Stimulated activated naive CD4-positive, alpha-beta T cell treated with Interleukin-2 at 50 U/mL for 16 hours (primary cell): ENCODE measurements at regions not wholly inside any gene's neighbourhood (a gene's known extent, or its start where the extent isn't known, plus 50 kb on each side); places are given as distances from the start of the nearest gene placed in this dataset.

Experiments used
- DNase-seq: peaks from one replicate; lab custom pipeline; 2025; lab: John Stamatoyannopoulos, UW

DNA sequence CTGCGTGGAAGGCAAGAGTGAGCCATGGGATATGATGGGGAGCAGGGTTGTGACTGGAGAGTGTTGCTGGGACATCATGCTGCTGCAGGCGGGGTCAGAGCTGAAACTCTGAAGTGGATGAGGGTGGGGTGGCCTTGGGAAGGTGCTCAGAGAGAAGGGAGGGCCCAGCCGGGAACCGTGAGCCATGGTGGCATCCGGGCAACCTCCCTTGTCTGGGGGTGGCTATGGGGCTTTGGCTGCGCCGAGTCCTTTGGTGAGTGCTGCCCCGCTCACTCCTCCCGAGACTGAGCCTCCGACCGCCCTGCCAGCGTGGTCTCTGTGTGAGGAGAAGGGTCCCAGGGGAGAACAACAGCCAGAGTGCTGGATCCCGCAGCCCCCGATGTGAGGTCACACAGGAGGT, 632.0 kb downstream of the BRD1 start:
- no peak for DNase-seq

DNA sequence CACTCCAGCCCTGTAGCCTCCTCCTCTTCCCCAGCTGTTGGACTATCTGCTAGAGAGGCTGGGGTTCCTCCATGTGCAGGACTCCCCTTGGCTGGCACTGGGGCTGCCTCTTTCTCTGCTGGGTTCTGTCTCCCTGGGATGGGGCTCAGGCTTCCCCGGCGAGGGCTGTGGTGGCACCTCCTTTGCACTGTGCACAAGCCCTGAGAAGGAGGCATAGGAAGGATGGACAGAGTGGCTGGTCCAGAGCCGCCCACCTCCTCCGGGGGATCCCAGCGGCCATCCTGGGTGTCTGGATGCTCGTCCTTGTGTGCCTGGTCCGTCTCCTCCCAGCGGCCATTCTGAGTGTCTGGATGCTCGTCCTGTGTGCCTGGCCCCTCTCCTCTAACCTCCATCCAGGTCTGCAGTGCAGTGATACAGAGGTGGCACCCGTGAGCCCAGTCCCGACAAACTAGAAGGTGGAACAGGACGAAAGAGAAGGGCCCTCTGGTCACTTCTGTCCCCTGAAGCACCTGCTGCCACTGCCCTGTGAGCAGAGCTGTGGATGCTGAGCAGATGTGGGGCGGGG, 633.7 kb downstream of the BRD1 start:
- DNase-seq: no peak

DNA sequence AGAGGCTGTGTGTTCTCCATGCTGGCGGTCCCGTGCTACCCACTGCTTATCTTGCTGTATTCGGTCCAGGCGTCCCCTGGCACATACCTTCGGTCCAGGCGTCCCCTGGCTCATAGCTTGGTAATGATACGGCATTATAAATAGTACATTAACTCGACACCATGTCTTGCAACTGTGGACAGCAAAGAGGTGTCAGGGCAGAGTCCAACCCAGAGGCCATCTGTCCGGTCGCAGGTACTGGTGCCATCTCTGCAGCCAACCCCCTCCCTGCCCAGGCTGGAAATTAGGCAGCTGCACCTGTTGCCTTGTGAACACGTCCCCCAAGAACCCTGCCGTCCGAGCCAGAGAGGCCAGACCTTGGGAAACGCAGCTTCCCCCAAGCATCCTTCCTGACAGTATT, 634.3 kb downstream of the BRD1 start:
- no peak for DNase-seq

DNA sequence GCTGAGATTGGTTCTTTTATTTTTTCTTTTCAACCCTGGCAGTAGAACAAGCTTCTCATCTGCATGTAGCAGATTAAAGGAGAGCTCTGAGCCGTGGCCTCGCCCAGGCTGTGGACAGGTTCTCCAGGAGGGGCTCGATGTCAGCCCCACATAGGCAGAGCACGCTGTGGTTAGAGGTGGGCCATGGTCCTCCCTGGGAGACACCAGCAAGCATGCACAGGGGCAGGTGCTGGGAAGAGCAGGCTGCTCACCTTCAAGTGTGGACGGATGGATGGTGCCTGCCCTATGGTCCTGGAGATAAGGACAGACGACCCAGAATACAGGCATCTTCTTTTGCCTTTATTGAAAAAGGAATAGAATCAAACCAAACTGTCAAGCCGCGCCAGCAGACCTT, 634.8 kb downstream of the BRD1 start:
- DNase-seq: no peak

DNA sequence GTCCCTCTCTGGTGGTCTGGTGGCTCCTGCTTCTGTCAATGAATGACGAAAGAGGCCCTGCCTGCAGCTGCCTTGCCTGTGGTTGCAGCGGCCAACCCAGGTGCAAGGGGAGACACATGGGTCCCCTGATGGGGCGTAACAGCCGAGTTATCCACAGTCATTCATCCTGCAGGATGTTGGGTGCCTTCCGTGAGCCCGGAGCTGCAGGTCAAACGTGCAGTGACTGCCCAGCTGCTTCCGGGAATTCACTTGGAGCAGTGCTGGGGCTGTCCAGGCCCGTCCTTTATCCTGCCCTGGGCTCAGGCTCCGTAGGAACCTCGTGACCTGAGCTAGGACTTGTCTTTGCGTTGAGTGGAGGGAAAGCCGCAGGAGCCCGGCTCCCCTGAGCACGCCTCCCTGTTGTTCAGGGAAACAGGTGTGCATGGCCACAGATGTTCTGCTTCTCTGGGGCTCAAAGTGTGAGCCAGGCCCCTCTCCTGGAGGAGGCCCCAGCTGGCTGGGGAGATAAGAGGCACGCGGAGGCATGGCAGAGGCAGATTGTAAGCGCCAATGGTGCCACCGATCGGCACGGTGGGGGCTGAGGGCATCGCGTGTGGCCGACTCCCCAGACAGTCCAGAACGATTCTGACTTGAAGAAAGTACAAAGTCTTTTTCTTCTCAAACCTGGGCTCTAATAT, 635.4 kb downstream of the BRD1 start:
- no peak for DNase-seq

DNA sequence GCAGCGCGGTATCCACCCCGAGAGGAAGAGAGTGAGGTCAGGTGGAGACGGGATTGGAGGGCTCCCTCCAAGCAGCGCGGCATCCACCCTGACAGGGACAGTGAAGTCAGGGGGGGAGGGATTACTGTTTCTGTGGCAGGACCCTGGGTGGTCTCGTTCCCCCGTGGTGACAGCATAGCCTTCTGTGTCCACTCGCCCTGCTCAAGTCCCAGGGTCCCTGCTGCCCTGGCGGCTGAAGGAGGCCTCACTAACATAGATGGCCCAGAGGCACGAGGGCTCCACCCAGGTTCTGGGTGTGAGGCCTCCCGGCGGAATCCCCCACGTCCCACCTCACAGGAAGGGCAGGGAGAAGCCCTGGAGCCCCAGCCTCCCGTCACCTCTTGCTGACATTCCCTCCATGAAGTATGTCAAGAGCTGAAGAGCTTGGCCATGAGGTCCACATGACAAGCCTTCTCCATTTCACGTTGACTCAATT, 636.1 kb downstream of the BRD1 start:
- DNase-seq: no peak

DNA sequence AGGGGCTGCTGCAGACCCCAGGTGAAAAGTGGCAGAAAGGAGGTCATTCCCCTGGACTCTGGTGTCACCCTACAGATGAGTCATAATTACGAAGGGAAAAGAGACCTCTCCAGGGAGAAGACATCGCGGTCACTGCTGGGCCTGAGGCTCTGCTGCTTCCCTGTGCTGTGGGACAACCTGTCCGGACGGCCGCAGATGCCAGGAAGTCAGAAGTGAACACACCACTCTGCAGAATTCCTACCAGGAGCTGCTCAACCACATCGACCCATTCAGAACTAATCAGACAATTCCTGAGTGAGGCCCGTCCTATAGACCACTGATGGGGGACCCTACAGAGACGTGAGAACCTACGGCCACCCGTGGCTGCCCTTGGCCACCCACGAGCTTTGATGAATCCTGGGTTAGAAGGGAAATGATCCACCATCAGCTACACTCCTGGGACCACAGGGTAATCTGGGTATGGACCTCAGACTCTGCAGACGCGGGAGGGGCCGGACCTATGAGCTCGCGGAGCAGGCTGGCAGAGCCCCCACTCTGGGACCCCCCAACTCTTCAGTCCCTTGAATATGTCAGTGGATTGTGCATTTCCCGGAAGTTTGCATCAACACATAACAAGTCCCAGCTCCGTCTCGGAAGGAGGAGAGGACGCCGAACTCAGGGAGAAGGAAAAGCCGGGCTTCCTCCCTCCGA, 636.7 kb downstream of the BRD1 start:
- DNase-seq: no peak

DNA sequence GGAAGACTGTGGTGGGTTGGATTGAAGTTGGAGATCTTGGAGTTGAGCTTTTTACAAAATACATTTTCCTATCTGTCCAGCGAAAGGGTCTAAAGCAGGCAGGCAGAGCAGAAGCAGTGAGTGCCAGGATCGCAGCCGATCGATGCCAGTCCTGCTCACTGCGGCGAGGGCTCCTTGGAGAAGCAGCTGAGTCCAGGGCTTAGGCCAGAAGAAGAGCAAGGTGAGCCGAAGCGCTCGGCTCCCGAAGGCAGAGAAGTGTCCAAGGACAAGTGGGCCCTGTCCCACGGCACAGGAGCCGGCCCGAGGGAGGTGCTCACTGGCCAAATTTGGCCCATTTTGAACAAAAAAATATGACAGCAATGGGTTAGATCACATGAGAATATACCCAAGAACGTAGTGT, 637.8 kb downstream of the BRD1 start:
- DNase-seq: no peak

DNA sequence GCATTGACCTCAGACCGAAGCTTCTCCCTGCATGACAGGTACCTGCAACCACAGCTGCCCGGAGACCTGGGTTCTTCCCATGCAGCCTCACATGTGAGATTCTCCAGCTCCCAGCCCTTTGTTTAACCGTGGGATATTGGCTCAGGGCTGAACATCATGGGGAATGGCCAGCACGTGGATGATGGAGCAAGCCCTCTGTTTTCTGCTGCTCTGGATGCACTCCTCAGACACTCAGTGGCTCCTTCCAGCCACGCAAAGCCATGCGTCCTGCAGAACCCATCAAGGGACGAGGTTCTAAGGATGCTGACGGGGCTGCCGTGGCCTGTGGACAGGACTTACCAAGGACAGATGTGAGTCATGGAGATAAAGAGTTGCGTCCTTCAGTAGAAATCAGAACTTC, 639.1 kb downstream of the BRD1 start:
- no peak for DNase-seq

DNA sequence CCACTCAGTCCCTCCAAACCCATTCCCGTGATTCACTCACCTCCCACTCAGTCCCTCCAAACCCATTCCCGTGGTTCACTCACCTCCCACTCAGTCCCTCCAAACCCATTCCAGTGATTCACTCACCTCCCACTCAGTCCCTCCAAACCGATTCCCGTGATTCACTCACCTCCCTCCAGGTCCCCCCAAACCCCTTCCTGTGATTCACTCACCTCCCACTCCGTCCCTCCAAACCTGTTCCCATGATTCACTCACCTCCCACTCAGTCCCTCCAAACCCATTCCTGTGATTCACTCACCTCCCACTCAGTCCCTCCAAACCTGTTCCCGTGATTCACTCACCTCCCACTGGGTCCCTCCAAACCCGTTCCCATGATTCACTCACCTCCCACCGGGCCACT, 639.6 kb downstream of the BRD1 start:
- no peak for DNase-seq

DNA sequence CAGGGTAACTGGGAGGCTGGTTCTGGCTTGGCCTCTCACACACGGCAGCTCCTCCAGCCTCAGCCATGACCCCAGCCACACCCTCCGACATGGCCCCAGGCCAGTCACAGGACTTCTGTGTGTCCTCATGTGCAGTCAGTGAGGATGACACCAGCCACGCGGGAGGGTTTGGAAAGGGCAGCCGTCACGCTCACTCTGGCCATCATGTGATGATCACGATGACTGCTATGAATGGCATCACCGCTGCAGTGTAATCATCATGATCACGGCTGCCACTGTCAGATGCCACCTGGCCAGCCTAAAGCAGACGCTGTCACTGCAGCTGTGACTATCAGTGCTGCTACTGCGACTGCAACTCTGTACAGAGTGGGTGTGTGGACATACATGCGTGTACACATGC, 640.9 kb downstream of the BRD1 start:
- no peak for DNase-seq

DNA sequence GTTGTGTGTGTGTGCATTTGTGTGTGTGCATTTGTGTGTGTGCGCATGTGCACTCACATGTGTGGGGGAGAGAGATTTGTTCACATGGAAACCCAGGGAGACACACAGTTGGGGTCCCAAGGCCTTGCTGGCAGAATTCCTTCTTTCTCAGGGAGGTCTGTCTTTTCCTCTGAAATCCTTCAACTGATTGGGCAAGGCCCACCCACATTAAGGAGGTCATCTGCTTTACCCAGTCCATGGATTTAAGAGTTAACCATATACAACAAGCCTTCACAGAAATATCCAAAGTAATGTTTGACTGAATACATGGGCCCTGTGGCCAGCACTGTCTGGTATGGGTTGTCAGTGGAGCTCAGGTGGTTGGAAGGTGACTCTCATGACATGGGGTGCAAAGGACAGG, 641.4 kb downstream of the BRD1 start:
- DNase-seq: no peak

DNA sequence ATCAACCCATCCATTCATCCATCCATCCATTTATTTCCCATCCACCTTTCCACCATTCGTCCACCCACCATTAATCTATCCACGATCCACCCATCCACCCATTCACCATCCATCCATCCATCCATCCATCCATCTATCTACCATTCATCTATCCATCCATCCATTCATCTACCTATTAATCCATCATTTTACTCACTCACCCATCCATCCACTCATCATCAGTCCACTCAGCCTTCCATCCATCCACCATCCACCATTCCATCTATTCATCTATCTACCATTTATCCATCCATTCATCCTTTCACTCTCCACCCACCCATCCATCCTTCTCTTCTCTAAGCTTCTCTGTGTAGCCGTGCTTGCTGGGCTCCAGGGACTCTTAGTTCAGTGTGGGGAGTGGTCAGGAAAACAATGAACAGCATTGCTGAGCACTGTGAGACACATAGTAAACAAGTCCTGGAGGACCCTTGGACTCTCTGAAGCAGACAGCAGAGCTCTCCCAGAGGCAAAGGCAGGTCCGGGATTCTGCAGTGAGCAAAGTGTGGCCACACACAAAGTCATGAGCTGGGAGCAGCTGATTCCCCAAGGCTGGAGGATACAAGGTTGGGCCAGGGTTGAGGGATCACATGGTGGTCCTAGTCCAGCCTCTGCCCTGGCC, 642.2 kb downstream of the BRD1 start:
- DNase-seq: no peak

DNA sequence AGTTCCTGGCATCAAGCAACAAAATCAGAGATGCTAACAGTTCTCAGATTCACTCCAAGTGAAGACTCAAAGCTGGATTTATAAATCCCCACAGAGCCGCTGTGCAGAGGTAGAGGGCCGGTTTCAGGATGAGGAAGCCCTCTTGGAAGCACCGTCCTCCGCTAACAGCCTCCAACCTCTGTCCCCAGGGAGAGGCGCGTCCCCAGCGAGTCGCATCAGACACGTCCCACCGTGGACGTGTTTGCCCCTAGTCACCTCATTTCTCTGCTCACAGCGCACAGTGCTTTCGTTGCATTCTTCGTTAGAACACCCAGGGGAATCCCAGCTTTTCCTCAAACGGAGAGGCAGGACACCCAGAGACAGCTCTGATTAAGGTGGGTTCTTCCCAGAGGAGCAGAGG, 642.9 kb downstream of the BRD1 start:
- no peak for DNase-seq

DNA sequence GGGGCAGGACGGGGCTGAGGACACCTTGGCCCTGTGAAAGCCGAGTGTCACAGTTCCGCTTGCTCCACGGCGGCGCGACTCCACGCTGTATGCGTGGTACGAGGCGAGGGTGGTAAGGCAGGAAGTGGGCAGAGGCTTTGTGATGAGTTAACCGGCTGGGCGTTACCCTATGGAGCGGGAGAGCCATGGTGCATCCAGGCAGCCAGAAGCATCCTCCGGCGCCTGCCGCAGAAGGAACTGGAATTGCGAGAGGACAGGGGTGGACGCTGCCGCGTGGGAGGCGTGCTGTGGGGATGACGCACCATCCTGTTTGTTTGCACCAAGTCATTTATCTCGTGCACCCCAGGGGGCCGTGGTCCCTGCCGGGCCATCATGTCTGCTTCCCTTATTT, 643.9 kb downstream of the BRD1 start:
- DNase-seq: no peak

DNA sequence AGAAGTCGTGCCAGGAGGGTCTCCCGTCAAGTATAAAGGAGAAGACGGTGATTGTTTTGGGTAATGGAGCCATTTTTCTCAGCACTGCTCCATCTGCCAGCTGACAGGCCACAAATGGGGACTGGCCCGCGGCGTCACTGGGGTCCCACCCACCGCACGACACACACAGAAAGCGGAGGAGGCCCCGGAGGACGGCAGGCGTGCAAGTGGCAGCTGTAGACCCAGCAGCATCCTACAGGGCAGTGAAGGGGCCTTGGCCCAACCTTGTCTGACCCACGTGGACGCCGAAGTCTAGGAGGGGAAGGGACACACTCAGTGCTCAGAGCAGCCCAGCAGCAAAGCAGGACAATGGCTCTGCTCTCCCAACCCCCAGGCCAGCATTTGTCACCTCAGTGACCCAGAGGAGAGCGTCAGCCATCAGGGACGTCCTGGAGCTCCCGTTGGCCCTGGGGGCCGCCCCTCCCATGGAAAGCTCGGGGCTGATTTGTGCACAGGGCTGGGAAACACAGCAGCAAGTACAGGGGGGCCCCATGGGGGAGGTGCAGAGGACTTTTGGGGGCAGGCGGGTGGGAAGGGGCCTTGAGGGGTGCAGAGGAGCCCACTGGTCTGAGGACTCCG, 644.4 kb downstream of the BRD1 start:
- DNase-seq: no peak

DNA sequence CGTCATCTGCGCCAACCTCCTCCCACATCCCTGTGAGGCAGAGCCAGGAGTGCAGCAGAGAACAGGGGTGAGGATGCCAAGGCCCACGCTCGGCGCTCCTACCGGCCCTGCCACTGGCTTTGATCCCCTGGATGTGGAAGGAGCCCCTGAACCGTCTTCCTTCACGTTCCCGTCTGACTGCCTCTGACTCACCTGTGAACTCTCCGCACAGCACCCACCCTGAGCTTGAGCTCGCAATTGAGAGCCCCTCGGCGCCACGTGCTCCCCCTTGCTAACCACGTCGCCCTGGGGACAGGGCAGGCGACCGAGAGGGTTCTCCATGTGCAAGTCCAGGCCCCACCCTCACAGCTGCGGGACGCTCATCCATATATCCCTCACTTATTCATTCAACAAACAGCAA, 645.3 kb downstream of the BRD1 start:
- no peak for DNase-seq

DNA sequence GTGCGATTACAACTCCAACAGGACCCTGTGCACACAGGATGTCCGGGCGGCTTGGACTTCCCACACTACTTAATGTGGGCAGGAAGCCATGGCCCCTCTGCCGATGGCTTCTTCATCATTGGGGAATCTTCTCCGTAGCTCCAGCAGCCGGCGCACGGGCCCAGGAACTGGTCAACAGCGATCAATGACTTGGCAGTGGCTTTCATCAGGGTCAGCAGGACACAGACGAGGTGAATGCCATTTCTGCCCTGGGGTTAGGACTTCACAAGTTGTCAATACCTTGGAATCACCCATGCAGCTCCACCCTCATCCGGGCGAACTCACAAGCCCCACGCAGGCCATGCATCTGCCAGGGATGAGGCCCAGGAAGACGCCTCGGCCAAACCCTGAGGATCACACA, 645.7 kb downstream of the BRD1 start:
- no peak for DNase-seq

DNA sequence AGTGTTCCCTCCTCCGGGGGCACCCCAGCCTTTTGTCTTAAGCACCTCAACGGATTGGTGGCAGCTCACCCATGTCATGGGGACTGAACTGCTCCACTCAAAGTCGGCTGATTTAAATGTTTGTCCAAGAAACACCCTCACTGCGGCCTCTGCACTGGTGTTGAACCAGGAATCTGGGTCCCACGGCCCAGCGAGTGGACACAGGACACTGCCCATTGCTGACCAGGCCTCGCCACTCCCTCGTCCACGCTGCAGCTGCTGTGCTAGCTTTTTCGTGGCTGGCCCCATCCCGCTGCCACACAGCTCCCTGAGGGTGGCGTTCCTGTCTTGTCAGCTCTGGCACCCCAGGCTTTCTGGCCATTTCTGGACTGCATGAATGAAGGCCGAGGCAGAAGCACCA, 646.2 kb downstream of the BRD1 start:
- DNase-seq: no peak

DNA sequence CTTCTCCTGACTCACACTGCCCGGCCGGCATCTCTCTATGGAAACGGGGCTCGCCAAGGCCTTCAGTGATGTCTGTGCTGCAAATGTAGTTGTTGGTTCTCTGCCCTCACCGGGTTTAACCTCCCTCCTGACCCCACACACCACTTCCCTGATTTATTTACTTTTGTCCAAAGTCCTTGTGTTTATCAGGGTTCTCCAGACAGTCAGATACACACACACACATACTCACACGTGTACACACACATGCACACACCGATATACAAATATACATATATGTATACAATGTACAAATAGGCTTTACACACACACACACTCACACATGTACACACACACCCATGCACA, 647.0 kb downstream of the BRD1 start:
- no peak for DNase-seq

DNA sequence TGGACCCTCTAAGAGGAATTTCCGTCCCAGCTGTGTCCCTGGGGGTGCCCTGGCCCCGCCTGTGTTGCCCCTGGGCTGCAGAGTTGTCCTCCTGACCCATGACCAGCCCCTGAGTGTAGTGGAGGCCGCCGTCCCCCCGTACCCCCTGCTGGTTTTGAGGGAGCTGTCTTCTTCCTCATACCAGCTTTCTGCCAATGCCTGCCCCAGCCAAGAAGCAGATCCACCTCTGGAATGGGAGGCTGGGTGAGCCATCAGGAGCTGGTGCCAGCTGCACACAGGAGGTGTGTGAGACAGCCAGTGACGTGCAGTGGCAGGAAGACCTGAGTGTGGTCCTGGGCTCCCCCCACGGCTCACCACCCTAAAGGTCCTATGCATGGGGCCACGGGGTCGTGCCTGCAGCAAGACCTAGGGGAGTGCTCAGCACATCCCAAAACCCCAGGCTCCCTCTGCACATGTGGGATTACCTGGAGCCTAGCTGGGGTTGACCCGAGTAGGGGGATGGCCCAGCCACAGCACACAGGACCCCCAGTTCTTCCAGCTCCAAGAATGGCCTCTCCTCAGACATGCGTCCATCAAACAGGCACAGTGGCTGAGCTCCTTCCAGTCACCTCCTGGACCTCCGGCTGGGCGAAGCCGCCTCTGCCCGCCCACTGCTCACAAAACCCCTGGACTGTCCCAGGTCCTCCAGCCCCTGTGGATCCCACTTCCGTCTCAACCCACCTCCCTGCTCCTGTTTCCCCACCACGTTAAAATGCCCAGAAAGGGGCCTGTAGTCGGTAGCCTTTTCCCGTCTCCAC, 647.6 kb downstream of the BRD1 start:
- no peak for DNase-seq

DNA sequence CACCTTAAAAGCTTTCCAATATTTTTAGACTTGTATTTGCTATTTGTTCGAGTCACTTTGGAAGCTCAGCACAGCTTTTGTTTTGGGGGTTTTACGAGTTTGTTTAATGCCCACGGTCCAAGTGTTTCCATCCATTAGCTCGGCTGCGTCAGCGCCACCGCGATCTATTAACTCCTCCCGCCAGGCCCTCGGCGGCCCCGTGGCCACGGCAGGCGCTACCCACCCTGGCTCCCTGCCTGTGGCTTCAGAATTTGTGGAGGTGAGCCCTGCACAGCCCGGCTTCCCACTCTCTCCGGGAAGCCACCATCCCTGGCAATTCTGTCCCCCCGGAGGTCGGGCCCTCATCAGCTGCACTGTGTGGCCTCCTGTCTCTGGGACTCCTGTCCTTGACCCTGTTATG, 648.5 kb downstream of the BRD1 start:
- no peak for DNase-seq
